ENCODE measurements at regions not wholly inside any gene's neighbourhood (a gene's known extent, or its start where the extent isn't known, plus 50 kb on each side); places are given as distances from the start of the nearest gene placed in this dataset.

DNA sequence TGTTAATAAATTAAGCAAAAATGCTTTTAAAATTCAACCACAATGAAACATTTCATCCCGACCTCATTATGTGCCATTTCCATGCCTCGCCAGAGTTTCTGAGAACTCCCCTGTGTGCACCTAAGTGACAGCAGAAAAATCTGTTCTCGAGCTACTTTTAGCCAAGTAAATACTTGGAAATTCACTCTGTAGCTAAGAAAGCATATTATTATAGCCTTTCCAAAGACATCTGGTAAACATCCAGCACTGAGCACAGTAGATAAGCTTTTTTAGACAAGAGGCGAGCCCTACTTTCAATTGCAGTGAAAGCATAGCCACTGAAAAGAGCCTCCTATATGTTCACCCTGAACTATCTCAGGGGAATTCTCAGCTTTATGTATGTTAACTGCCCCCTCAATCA lies 242.8 kb upstream of the PSMD7 start:
- TF ChIP-seq, protein P1, sequence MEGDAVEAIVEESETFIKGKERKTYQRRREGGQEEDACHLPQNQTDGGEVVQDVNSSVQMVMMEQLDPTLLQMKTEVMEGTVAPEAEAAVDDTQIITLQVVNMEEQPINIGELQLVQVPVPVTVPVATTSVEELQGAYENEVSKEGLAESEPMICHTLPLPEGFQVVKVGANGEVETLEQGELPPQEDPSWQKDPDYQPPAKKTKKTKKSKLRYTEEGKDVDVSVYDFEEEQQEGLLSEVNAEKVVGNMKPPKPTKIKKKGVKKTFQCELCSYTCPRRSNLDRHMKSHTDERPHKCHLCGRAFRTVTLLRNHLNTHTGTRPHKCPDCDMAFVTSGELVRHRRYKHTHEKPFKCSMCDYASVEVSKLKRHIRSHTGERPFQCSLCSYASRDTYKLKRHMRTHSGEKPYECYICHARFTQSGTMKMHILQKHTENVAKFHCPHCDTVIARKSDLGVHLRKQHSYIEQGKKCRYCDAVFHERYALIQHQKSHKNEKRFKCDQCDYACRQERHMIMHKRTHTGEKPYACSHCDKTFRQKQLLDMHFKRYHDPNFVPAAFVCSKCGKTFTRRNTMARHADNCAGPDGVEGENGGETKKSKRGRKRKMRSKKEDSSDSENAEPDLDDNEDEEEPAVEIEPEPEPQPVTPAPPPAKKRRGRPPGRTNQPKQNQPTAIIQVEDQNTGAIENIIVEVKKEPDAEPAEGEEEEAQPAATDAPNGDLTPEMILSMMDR (IDR thresholded peaks at IDR 0.05; ENCODE audit: low read depth, low read length, poor library complexity, severe bottlenecking), result no peak
- no peak for TF ChIP-seq EZH2phosphoT487 (IDR thresholded peaks at IDR 0.05; ENCODE audit: borderline replicate concordance, low read length)

All from DOHH2 (cell line).